ENCODE measurements at regions not wholly inside any gene's neighbourhood (a gene's known extent, or its start where the extent isn't known, plus 50 kb on each side); places are given as distances from the start of the nearest gene placed in this dataset.
"Not testable (repeated sequence)": the region's sequence is repeated elsewhere in the genome, so short reads cannot be mapped to it uniquely, and the experiment has no call there.

- no peak overlapping the region for H3K4me3 ChIP-seq
- WGBS, 4 donors, result 38 to 56% (median 41%) methylated on average over 8 of the region's 8 CpGs
- no peak overlapping the region for H3K27ac ChIP-seq
- H3K4me1 ChIP-seq (replicated peaks in 1 of 2), result no peaks in the 10 kb centered on the region
- no peak for DNase-seq
- no peaks in the 10 kb centered on the region for H3K36me3 ChIP-seq (replicated peaks in 1 of 2)
- intact Hi-C loops (cut with DNase I), result no loop called here
- no peaks in the 10 kb centered on the region for H3K27me3 ChIP-seq
- TF ChIP-seq, protein P1, sequence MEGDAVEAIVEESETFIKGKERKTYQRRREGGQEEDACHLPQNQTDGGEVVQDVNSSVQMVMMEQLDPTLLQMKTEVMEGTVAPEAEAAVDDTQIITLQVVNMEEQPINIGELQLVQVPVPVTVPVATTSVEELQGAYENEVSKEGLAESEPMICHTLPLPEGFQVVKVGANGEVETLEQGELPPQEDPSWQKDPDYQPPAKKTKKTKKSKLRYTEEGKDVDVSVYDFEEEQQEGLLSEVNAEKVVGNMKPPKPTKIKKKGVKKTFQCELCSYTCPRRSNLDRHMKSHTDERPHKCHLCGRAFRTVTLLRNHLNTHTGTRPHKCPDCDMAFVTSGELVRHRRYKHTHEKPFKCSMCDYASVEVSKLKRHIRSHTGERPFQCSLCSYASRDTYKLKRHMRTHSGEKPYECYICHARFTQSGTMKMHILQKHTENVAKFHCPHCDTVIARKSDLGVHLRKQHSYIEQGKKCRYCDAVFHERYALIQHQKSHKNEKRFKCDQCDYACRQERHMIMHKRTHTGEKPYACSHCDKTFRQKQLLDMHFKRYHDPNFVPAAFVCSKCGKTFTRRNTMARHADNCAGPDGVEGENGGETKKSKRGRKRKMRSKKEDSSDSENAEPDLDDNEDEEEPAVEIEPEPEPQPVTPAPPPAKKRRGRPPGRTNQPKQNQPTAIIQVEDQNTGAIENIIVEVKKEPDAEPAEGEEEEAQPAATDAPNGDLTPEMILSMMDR (IDR thresholded peaks at IDR 0.05), result no peak
- no peak for TF ChIP-seq POLR2A (IDR thresholded peaks at IDR 0.05)
- H3K9me3 ChIP-seq (replicated peaks in 1 of 3), result no peaks in the 10 kb centered on the region
These were observed 281.9 kb upstream of the MAF start for GRCh38 chr16:79882340-79883005.

- whole genome bisulfite sequencing, 4 donors, result 85 to 94% (median 93%) methylated on average over 9 of the region's 9 CpGs
- H3K27ac ChIP-seq; intact Hi-C loops (cut with DNase I); DNase-seq; H3K27me3 ChIP-seq; H3K4me3 ChIP-seq; H3K9me3 ChIP-seq (replicated peaks in 1 of 3); H3K36me3 ChIP-seq (replicated peaks in 1 of 2); H3K4me1 ChIP-seq (replicated peaks in 1 of 2): not testable (repeated sequence)
These were observed 280.6 kb upstream of the MAF start for GRCh38 chr16:79881107-79881506.

GRCh38 chr16:79876332-79876730 lies 275.8 kb upstream of the MAF start:
- intact Hi-C loops (cut with DNase I), result no loop called here
- H3K9me3 ChIP-seq (replicated peaks in 1 of 3), result no peaks in the 10 kb centered on the region
- H3K27ac ChIP-seq, result no peak overlapping the region
- H3K4me1 ChIP-seq (replicated peaks in 1 of 2), result no peaks in the 10 kb centered on the region
- H3K4me3 ChIP-seq, result no peak overlapping the region
- H3K36me3 ChIP-seq (replicated peaks in 1 of 2), result no peaks in the 10 kb centered on the region
- WGBS, 4 donors, result 90 to 93% (median 92%) methylated on average over 3 of the region's 3 CpGs
- no peak for DNase-seq
- no peaks in the 10 kb centered on the region for H3K27me3 ChIP-seq
- TF ChIP-seq POLR2A (IDR thresholded peaks at IDR 0.05), result no peak
- TF ChIP-seq, protein P1 (IDR thresholded peaks at IDR 0.05), result no peak

GRCh38 chr16:79874391-79874790 lies 273.9 kb upstream of the MAF start:
- Histone ChIP-seq H3K36me3 (replicated peaks in 1 of 2) (no peaks in the 10 kb centered on the region), H3K4me3 (no peak overlapping the region), H3K27me3 (no peaks in the 10 kb centered on the region), H3K9me3 (replicated peaks in 1 of 3) (no peaks in the 10 kb centered on the region), H3K4me1 (replicated peaks in 1 of 2) (no peaks in the 10 kb centered on the region), H3K27ac (no peak overlapping the region)
- TF ChIP-seq, protein P1 (IDR thresholded peaks at IDR 0.05), result no peak
- no peak for TF ChIP-seq POLR2A (IDR thresholded peaks at IDR 0.05)
- no peak for DNase-seq
- intact Hi-C loops (cut with DNase I), result no loop called here
- 77 to 100% (median 86%) methylated on average over 1 to 5 of the region's 5 CpGs for WGBS, 4 donors

- no peak overlapping the region for H3K4me3 ChIP-seq
- TF ChIP-seq, protein P1 (IDR thresholded peaks at IDR 0.05), result no peak
- no peak for TF ChIP-seq POLR2A (IDR thresholded peaks at IDR 0.05)
- no peak for DNase-seq
- no peaks in the 10 kb centered on the region for H3K9me3 ChIP-seq (replicated peaks in 1 of 3)
- intact Hi-C loops (cut with DNase I), result no loop called here
- 84 to 90% (median 88%) methylated on average over 5 of the region's 5 CpGs for WGBS, 4 donors
- H3K36me3 ChIP-seq (replicated peaks in 1 of 2), result no peaks in the 10 kb centered on the region
- H3K27me3 ChIP-seq, result no peaks in the 10 kb centered on the region
- no peaks in the 10 kb centered on the region for H3K4me1 ChIP-seq (replicated peaks in 1 of 2)
- no peak overlapping the region for H3K27ac ChIP-seq
These were observed 273.3 kb upstream of the MAF start for GRCh38 chr16:79873825-79874224.
